Loucy (cell line): ENCODE measurements at regions not wholly inside any gene's neighbourhood (a gene's known extent, or its start where the extent isn't known, plus 50 kb on each side); places are given as distances from the start of the nearest gene placed in this dataset.

Experiments
- EZH2phosphoT487 ChIP-seq: fragments of 200-600 bp; IDR thresholded peaks from 2 replicates; pipeline ENCODE4 v1.6.1; 2018; ENCODE audit warnings: antibody characterized with exemption, mild to moderate bottlenecking, moderate library complexity, borderline replicate concordance
- TF ChIP-seq, protein P1 (sequence below): fragments of 200-600 bp; sonication (generic); conservative IDR thresholded peaks from 2 replicates; pipeline ENCODE4 v1.5.1; 2014; ENCODE audit warnings: mild to moderate bottlenecking, antibody characterized with exemption, low read length

DNA sequence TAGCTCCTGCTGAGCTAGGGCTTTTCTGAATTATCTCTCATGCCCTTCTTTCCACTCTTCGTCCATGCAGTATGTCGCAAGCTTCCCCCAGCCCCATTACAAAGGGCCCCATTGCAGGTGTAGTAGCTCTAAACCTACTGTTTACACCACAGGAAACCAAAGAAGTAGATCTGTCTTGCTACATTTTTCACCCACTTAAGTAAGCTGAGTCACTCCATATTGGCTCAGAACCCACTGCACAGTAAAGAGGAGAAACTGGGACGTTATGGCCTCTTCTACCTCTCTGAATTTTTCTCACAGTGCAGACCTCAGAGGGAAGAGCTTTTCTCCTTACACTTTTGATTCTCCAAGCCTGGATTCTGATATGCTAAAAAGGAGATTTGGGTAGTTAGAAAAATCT lies 200.2 kb downstream of the SMARCA1 start:
- TF ChIP-seq, protein P1, sequence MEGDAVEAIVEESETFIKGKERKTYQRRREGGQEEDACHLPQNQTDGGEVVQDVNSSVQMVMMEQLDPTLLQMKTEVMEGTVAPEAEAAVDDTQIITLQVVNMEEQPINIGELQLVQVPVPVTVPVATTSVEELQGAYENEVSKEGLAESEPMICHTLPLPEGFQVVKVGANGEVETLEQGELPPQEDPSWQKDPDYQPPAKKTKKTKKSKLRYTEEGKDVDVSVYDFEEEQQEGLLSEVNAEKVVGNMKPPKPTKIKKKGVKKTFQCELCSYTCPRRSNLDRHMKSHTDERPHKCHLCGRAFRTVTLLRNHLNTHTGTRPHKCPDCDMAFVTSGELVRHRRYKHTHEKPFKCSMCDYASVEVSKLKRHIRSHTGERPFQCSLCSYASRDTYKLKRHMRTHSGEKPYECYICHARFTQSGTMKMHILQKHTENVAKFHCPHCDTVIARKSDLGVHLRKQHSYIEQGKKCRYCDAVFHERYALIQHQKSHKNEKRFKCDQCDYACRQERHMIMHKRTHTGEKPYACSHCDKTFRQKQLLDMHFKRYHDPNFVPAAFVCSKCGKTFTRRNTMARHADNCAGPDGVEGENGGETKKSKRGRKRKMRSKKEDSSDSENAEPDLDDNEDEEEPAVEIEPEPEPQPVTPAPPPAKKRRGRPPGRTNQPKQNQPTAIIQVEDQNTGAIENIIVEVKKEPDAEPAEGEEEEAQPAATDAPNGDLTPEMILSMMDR = no peak
- TF ChIP-seq EZH2phosphoT487 = no peak
